ENCODE measurements at regions not wholly inside any gene's neighbourhood (a gene's known extent, or its start where the extent isn't known, plus 50 kb on each side); places are given as distances from the start of the nearest gene placed in this dataset.

GRCh38 chr10:113317489-113317888, 235.4 kb upstream of the HABP2 start:
- Histone ChIP-seq H2AFZ (no peak overlapping the region), H3K27me3 (ENCODE audit: insufficient read depth) (no peaks in the 10 kb centered on the region), H4K20me1 (replicated peaks; ENCODE audit: insufficient read depth) (no peaks in the 10 kb centered on the region), H3K79me2 (replicated peaks; ENCODE audit: insufficient read depth) (no peaks in the 10 kb centered on the region), H3K27ac (ENCODE audit: low read depth) (no peak overlapping the region), H3F3A (replicated peaks; ENCODE audit: low read depth) (no peaks in the 10 kb centered on the region), H3K9me2 (ENCODE audit: insufficient read depth) (no peaks in the 10 kb centered on the region), H3K4me3 (no peak overlapping the region), H3K36me3 (ENCODE audit: insufficient read depth) (no peaks in the 10 kb centered on the region), H3K4me1 (ENCODE audit: insufficient read depth) (no peaks in the 10 kb centered on the region), H3K4me2 (no peak overlapping the region)
- Mint-ChIP-seq H3K4me1 (peaks cover 5% of the 10 kb centered on the region; the same call in 1 of the 3 replicates), H3K9me3 (no peaks in the 10 kb centered on the region), H3K4me3 (no peak overlapping the region), H3K36me3 (ENCODE audit: low read depth) (no peaks in the 10 kb centered on the region), H3K27me3 (ENCODE audit: insufficient read depth, low read depth, poor library complexity) (peaks cover 3% of the 10 kb centered on the region), H3K27ac (no peak overlapping the region)
- ATAC-seq, result no peak
- no peak for TF ChIP-seq NANOG (IDR thresholded peaks at IDR 0.05; ENCODE audit: borderline replicate concordance)
- no peak for TF ChIP-seq EZH2phosphoT487 (IDR thresholded peaks at IDR 0.05; ENCODE audit: unreplicated experiment)
- TF ChIP-seq ETS1 (IDR thresholded peaks at IDR 0.05), result no peak
- no peak for TF ChIP-seq JUNB (IDR thresholded peaks at IDR 0.05; ENCODE audit: unreplicated experiment)
- TF ChIP-seq EZH2 (IDR thresholded peaks at IDR 0.05; ENCODE audit: low read depth, unreplicated experiment), result no peak
- no peak for TF ChIP-seq REST (IDR thresholded peaks at IDR 0.05; ENCODE audit: unreplicated experiment)
- TF ChIP-seq ZNF331 (CRISPR knock-in tag; IDR thresholded peaks at IDR 0.05; ENCODE audit: low read depth), result no peak
- no peak for TF ChIP-seq CTCF (conservative IDR thresholded peaks at IDR 0.05; ENCODE audit: low read depth in 2 of 2)
- no peak for TF ChIP-seq ZNF114 (CRISPR knock-in tag; IDR thresholded peaks at IDR 0.05)
- no peak for TF ChIP-seq STAT1 (IDR thresholded peaks at IDR 0.05; ENCODE audit: unreplicated experiment)
- no peak for TF ChIP-seq POLR2AphosphoS5 (IDR thresholded peaks at IDR 0.05; ENCODE audit: low read depth)
- TF ChIP-seq CREB1 (CRISPR knock-in tag; IDR thresholded peaks at IDR 0.05; ENCODE audit: low read depth), result no peak
- no peak for TF ChIP-seq ZNF462 (CRISPR knock-in tag; IDR thresholded peaks at IDR 0.05)
- DNase-seq (ENCODE audit: low spot score), result no peak
